ENCODE measurements at regions not wholly inside any gene's neighbourhood (a gene's known extent, or its start where the extent isn't known, plus 50 kb on each side); places are given as distances from the start of the nearest gene placed in this dataset.

DNA sequence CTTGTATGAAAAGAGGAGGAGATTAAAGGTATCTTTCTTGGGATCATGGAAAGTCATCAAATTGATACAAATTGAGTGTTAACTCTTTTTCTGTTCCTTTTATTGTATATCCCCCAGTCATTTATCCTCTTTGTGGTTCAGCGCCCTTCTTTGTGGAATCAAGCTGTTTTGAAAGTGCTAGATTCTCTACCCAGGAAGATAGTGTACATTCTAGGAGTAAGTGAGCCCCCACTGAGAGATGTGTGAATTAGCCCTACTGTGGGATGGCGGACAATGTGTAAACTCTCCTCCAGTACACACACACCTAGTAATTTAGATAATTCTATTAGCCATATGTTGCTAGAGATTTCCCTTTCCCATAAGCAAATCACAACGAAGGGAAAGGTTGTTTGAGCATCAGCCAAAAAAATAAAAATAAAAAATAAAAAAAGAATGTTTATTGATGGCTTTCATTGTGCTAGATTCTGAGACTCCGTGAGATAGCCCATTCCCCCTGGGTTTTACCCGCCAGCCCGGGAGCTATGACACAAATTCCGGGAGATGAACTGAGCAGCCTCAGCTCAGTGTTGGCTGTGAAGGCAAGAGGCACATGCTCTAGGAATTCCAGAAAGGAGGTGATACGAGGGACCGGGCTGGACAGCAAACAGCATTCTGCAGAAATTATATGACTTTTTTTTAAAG lies 378.4 kb upstream of the RUNX1 start:
- TF ChIP-seq, protein P1, sequence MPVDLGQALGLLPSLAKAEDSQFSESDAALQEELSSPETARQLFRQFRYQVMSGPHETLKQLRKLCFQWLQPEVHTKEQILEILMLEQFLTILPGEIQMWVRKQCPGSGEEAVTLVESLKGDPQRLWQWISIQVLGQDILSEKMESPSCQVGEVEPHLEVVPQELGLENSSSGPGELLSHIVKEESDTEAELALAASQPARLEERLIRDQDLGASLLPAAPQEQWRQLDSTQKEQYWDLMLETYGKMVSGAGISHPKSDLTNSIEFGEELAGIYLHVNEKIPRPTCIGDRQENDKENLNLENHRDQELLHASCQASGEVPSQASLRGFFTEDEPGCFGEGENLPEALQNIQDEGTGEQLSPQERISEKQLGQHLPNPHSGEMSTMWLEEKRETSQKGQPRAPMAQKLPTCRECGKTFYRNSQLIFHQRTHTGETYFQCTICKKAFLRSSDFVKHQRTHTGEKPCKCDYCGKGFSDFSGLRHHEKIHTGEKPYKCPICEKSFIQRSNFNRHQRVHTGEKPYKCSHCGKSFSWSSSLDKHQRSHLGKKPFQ (tag by site-specific recombination; IDR thresholded peaks at IDR 0.05): no peak
- TF ChIP-seq, protein P2, sequence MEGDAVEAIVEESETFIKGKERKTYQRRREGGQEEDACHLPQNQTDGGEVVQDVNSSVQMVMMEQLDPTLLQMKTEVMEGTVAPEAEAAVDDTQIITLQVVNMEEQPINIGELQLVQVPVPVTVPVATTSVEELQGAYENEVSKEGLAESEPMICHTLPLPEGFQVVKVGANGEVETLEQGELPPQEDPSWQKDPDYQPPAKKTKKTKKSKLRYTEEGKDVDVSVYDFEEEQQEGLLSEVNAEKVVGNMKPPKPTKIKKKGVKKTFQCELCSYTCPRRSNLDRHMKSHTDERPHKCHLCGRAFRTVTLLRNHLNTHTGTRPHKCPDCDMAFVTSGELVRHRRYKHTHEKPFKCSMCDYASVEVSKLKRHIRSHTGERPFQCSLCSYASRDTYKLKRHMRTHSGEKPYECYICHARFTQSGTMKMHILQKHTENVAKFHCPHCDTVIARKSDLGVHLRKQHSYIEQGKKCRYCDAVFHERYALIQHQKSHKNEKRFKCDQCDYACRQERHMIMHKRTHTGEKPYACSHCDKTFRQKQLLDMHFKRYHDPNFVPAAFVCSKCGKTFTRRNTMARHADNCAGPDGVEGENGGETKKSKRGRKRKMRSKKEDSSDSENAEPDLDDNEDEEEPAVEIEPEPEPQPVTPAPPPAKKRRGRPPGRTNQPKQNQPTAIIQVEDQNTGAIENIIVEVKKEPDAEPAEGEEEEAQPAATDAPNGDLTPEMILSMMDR (tag by site-specific recombination; IDR thresholded peaks at IDR 0.05): no peak
- no peak for TF ChIP-seq ZNF670 (tag by site-specific recombination; IDR thresholded peaks at IDR 0.05; ENCODE audit: low read depth)
- TF ChIP-seq ZNF184 (tag by site-specific recombination; IDR thresholded peaks at IDR 0.05): no peak
- TF ChIP-seq ZFP37 (tag by site-specific recombination; IDR thresholded peaks at IDR 0.05): no peak
- TF ChIP-seq ZNF510 (tag by site-specific recombination; IDR thresholded peaks at IDR 0.05; ENCODE audit: insufficient replicate concordance): no peak
- TF ChIP-seq ZNF114 (tag by site-specific recombination; IDR thresholded peaks at IDR 0.05): no peak
- TF ChIP-seq BCL11A (tag by site-specific recombination; IDR thresholded peaks at IDR 0.05; ENCODE audit: low read depth): no peak
- no peak for TF ChIP-seq ZFP41 (tag by site-specific recombination; IDR thresholded peaks at IDR 0.05; ENCODE audit: borderline replicate concordance)
- TF ChIP-seq, protein P3, sequence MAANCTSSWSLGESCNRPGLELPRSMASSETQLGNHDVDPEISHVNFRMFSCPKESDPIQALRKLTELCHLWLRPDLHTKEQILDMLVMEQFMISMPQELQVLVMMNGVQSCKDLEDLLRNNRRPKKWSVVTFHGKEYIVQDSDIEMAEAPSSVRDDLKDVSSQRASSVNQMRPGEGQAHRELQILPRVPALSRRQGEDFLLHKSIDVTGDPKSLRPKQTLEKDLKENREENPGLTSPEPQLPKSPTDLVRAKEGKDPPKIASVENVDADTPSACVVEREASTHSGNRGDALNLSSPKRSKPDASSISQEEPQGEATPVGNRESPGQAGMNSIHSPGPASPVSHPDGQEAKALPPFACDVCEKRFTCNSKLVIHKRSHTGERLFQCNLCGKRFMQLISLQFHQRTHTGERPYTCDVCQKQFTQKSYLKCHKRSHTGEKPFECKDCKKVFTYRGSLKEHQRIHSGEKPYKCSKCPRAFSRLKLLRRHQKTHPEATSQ (tag by site-specific recombination; IDR thresholded peaks at IDR 0.05): no peak
- TF ChIP-seq HOXD13 (CRISPR knock-in tag; IDR thresholded peaks at IDR 0.05; ENCODE audit: borderline replicate concordance): no peak

Data from HEK293 (cell line).